Thyroid gland (tissue), 4 donors: ENCODE measurements at regions not wholly inside any gene's neighbourhood (a gene's known extent, or its start where the extent isn't known, plus 50 kb on each side); places are given as distances from the start of the nearest gene placed in this dataset.

Experiments used
- DNase-seq, 2 donors: peaks; one replicate each; pipeline ENCODE4 v3.0.0-alpha.2; 2019
- H3K27ac ChIP-seq, 3 donors: fragments of 200-600 bp; sonication (generic); 1 replicate in 2 of 3; 2 replicates in 1 of 3; pipeline ENCODE4 v1.5.1; 2016 to 2019; ENCODE audit warnings: mild to moderate bottlenecking in 1 of 3, moderate library complexity in 1 of 3
- H3K27me3 ChIP-seq: fragments of 200-600 bp; sonication (generic); one replicate; pipeline ENCODE4 v1.5.1; 2019
- H3K36me3 ChIP-seq, 2 donors: fragments of 200-600 bp; sonication (generic); one replicate each; pipeline ENCODE4 v1.5.1; 2016 to 2019
- H3K4me1 ChIP-seq, 2 donors: fragments of 200-600 bp; sonication (generic); one replicate each; pipeline ENCODE4 v1.5.1; 2017 to 2019
- H3K4me3 ChIP-seq, 3 donors: fragments of 200-600 bp; sonication (generic); replicated peaks in 1 of 3; 1 replicate in 2 of 3; 2 replicates in 1 of 3; pipeline ENCODE4 v1.5.1; 2016; ENCODE audit warnings: mild to moderate bottlenecking in 1 of 3
- H3K9me3 ChIP-seq: fragments of 200-600 bp; sonication (generic); one replicate; pipeline ENCODE4 v1.5.1; 2017
- CTCF ChIP-seq, 6 experiments: fragments of 200-600 bp in 3 of 6; fragments of 450-650 bp in 3 of 6; sonication (generic) in 3 of 6; IDR thresholded peaks; one replicate each; pipeline ENCODE4 v1.5.1; 2016 to 2019; ENCODE audit warnings: antibody characterized with exemption in 6 of 6, mild to moderate bottlenecking in 2 of 6, inconsistent platforms in 1 of 6, moderate library complexity in 1 of 6
- POLR2A ChIP-seq, 2 donors: fragments of 450-650 bp; IDR thresholded peaks; one replicate each; pipeline ENCODE4 v1.6.1; 2017; ENCODE audit warnings: antibody characterized with exemption in 2 of 2, mild to moderate bottlenecking in 2 of 2, moderate library complexity in 1 of 2
- WGBS, 2 donors: methylation state at CpG; one replicate each; pipeline ENCODE4 v1.1.5; 2017; 5-methylcytosine and 5-hydroxymethylcytosine counted together
- intact Hi-C: fragments of 100-400 bp; cut with DNase I; formaldehyde crosslinking; loops from one replicate; pipeline ENCODE4 v1.15.1; 2023

- WGBS, 2 donors, result 79 to 91% methylated on average over 1 of the region's 1 CpG
- Histone ChIP-seq H3K27me3 (no peaks in the 10 kb centered on the region), H3K4me3 (no peak overlapping the region), H3K9me3 (no peaks in the 10 kb centered on the region), H3K27ac (no peak overlapping the region), H3K4me1 (no peaks in the 10 kb centered on the region), H3K36me3 (no peaks in the 10 kb centered on the region)
- TF ChIP-seq CTCF (IDR thresholded peaks at IDR 0.05), result no peak
- TF ChIP-seq POLR2A (IDR thresholded peaks at IDR 0.05), result no peak
- DNase-seq, result no peak
- intact Hi-C loops, result no loop called here
Observed at GRCh38 chr6:126156973-126157372, 170.6 kb downstream of the TRMT11 start.

GRCh38 chr6:126167726-126168125 is 172.2 kb upstream of the CENPW start:
- H3K9me3 ChIP-seq, result no peaks in the 10 kb centered on the region
- 78 to 85% methylated on average over 2 of the region's 2 CpGs for WGBS, 2 donors
- no peak for DNase-seq
- no peaks in the 10 kb centered on the region for H3K4me1 ChIP-seq
- TF ChIP-seq CTCF (IDR thresholded peaks at IDR 0.05), result no peak
- TF ChIP-seq POLR2A (IDR thresholded peaks at IDR 0.05), result no peak
- intact Hi-C loops, result no loop called here
- no peaks in the 10 kb centered on the region for H3K27me3 ChIP-seq
- no peaks in the 10 kb centered on the region for H3K36me3 ChIP-seq
- H3K27ac ChIP-seq, result no peak overlapping the region
- H3K4me3 ChIP-seq, result no peak overlapping the region

DNA sequence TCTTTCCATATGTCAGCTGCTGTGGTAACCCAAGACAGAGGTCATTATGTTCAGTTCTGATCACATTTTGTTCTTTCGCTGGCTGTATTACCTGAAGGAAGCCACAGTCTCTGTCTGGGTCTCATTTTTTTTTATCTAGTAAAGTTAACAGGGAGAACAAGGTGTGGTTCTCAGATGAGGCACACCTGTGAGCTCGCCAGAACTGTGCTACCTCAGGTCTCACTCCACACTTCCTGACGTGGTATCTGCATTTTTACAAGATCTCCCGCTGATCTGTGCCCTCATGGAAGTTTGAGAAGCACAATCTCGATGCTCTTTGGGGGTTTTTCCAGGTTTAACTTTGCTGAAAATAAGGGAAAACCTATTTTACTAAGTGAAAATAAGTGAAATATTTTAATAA is 169.5 kb upstream of the CENPW start:
- H3K4me1 ChIP-seq, result no peaks in the 10 kb centered on the region
- 82 to 89% methylated on average over 5 of the region's 5 CpGs for WGBS, 2 donors
- H3K4me3 ChIP-seq, result no peak overlapping the region
- no peaks in the 10 kb centered on the region for H3K9me3 ChIP-seq
- intact Hi-C loops, result no loop called here
- H3K27me3 ChIP-seq, result no peaks in the 10 kb centered on the region
- H3K27ac ChIP-seq, result no peak overlapping the region
- H3K36me3 ChIP-seq, result no peaks in the 10 kb centered on the region
- TF ChIP-seq CTCF (IDR thresholded peaks at IDR 0.05) (no peak), POLR2A (IDR thresholded peaks at IDR 0.05) (no peak)
- no peak for DNase-seq

GRCh38 chr6:126170978-126171382 is 168.9 kb upstream of the CENPW start:
- intact Hi-C loops, result no loop called here
- Histone ChIP-seq H3K27me3 (no peaks in the 10 kb centered on the region), H3K4me1 (no peaks in the 10 kb centered on the region), H3K27ac (no peak overlapping the region), H3K36me3 (no peaks in the 10 kb centered on the region), H3K9me3 (no peaks in the 10 kb centered on the region), H3K4me3 (no peak overlapping the region)
- WGBS, 2 donors, result 77 to 81% methylated on average over 5 of the region's 5 CpGs
- DNase-seq, result no peak
- peak in 1 of 6 experiments; percentile 29 for TF ChIP-seq CTCF (IDR thresholded peaks at IDR 0.05)
- TF ChIP-seq POLR2A (IDR thresholded peaks at IDR 0.05), result no peak

- no peaks in the 10 kb centered on the region for H3K36me3 ChIP-seq
- H3K27ac ChIP-seq, result no peak overlapping the region
- no peaks in the 10 kb centered on the region for H3K9me3 ChIP-seq
- DNase-seq, result no peak
- intact Hi-C loops, result no loop called here
- H3K4me3 ChIP-seq, result no peak overlapping the region
- no peaks in the 10 kb centered on the region for H3K27me3 ChIP-seq
- TF ChIP-seq POLR2A (IDR thresholded peaks at IDR 0.05) (no peak), CTCF (IDR thresholded peaks at IDR 0.05) (no peak)
- WGBS, 2 donors, result 56 to 76% methylated on average over 2 of the region's 2 CpGs
- no peaks in the 10 kb centered on the region for H3K4me1 ChIP-seq
Observed at GRCh38 chr6:126172131-126172530, 167.8 kb upstream of the CENPW start.
